ENCODE measurements at regions not wholly inside any gene's neighbourhood (a gene's known extent, or its start where the extent isn't known, plus 50 kb on each side); places are given as distances from the start of the nearest gene placed in this dataset.
"Not testable (repeated sequence)": the region's sequence is repeated elsewhere in the genome, so short reads cannot be mapped to it uniquely, and the experiment has no call there.

DNA sequence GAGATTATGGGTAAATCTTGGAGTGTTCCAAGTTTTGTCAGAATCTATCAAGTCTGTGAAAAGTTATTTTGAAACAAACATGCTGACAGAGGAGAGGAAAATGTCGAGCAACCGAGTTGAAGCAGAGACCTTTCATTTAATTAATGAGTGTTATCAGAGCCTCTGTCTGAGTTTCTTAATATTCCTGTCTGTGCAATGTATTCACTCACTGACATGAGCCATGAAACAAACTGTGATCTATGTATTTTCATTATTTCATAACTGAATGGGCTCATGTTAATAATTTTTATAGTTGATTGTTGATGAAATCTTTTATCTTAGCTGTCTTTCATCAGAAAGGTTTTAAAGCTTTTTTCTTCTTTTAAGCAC is 144.2 kb upstream of the FAR2 start:
- ChIA-PET POLR2A (ENCODE audit: unreplicated experiment) (no interaction called here), CTCF (no interaction called here)
- TF ChIP-seq EZH2phosphoT487 (IDR thresholded peaks at IDR 0.05; ENCODE audit: borderline replicate concordance, low read length) (no peak), CTCF (conservative IDR thresholded peaks at IDR 0.05; ENCODE audit: low read depth, low read length) (no peak), EZH2 (IDR thresholded peaks at IDR 0.05; ENCODE audit: low read length, unreplicated experiment) (no peak)

GRCh38 chr12:29008786-29009185 is 140.3 kb upstream of the FAR2 start:
- Histone ChIP-seq H3K79me2 (ENCODE audit: low read length) (no peaks in the 10 kb centered on the region), H3K36me3 (ENCODE audit: low read depth, low read length) (no peaks in the 10 kb centered on the region), H3F3A (ENCODE audit: low read length, unreplicated experiment) (no peaks in the 10 kb centered on the region), H3K27me3 (ENCODE audit: low read length) (no peaks in the 10 kb centered on the region), H3K4me2 (ENCODE audit: low read length) (peak overlapping the region; percentile 1; the same call in 1 of the 2 replicates), H3K4me3 (ENCODE audit: low read length) (no peak overlapping the region), H3K9me2 (replicated peaks; ENCODE audit: low read length) (no peaks in the 10 kb centered on the region), H3K9ac (ENCODE audit: low read length) (no peak overlapping the region), H2AFZ (ENCODE audit: low read length) (0 out of 2 replicates have a peak overlapping the region, but pooled peaks have one; percentile 3), H4K20me1 (ENCODE audit: low read length) (no peaks in the 10 kb centered on the region), H3K27ac (ENCODE audit: low read length) (peak overlapping the region; percentile 4; the same call in 1 of the 2 replicates), H3K4me1 (ENCODE audit: insufficient read depth, low read length) (peaks cover 13% of the 10 kb centered on the region), H3K9me3 (ENCODE audit: low read length) (no peaks in the 10 kb centered on the region)
- peak; percentile 97 for ATAC-seq
- peak; percentile 97 for DNase-seq
- intact Hi-C loops (cut with micrococcal nuclease) = no loop called here
- BruUV-seq (replicated peaks) = no TSS peak
- ChIA-PET CTCF (interaction anchor here (0.6 kb wide), 1 partner anchor 53 kb away, joined by 3 read pairs; no protein-coding TSS in a partner anchor), POLR2A (ENCODE audit: unreplicated experiment) (no interaction called here)
- no peak for TF ChIP-seq EZH2 (IDR thresholded peaks at IDR 0.05; ENCODE audit: low read length, unreplicated experiment)
- TF ChIP-seq CTCF (conservative IDR thresholded peaks at IDR 0.05; ENCODE audit: low read depth, low read length) = no peak
- no peak for TF ChIP-seq EZH2phosphoT487 (IDR thresholded peaks at IDR 0.05; ENCODE audit: borderline replicate concordance, low read length)

More for the DNA sequence above, 144.2 kb upstream of the FAR2 start:
- intact Hi-C loops (cut with micrococcal nuclease) = no loop called here
- Histone ChIP-seq H2AFZ (ENCODE audit: low read length) (peak overlapping the region; percentile 2; the same call in 1 of the 2 replicates), H3K9ac (ENCODE audit: low read length) (no peak overlapping the region), H3K9me3 (ENCODE audit: low read length) (no peaks in the 10 kb centered on the region), H3K27ac (ENCODE audit: low read length) (no peak overlapping the region), H3K79me2 (ENCODE audit: low read length) (no peaks in the 10 kb centered on the region), H3F3A (ENCODE audit: low read length, unreplicated experiment) (no peaks in the 10 kb centered on the region), H3K4me3 (ENCODE audit: low read length) (no peak overlapping the region), H3K27me3 (ENCODE audit: low read length) (no peaks in the 10 kb centered on the region), H3K9me2 (replicated peaks; ENCODE audit: low read length) (no peaks in the 10 kb centered on the region), H3K4me2 (ENCODE audit: low read length) (no peak overlapping the region), H3K36me3 (ENCODE audit: low read depth, low read length) (no peaks in the 10 kb centered on the region), H4K20me1 (ENCODE audit: low read length) (no peaks in the 10 kb centered on the region), H3K4me1 (ENCODE audit: insufficient read depth, low read length) (peaks cover 13% of the 10 kb centered on the region)
- DNase-seq = no peak
- no TSS peak for BruUV-seq (replicated peaks)
- ATAC-seq = no peak

DNA sequence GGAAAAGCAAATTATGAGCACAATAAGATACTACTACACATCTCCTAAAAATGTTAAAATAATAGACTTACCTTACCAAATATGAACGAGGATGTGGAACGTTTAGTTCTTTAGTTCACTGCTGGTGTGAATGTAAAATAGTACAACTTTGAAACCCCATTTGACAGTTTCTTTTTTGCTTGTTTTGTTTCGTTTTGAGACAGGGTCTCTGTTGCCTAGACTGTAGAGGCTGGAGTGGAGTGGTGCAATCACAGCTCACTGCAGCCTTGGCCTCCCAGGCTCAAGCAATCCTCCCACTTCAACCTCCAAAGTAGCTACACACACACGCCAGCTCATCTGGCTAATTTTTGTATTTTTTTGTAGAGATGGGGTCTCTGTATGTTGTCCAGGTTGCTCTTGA is 136.4 kb upstream of the FAR2 start:
- Histone ChIP-seq H3K27ac (ENCODE audit: low read length) (no peak overlapping the region), H3F3A (ENCODE audit: low read length, unreplicated experiment) (no peaks in the 10 kb centered on the region), H3K4me1 (ENCODE audit: insufficient read depth, low read length) (peaks cover 13% of the 10 kb centered on the region), H3K36me3 (ENCODE audit: low read depth, low read length) (no peaks in the 10 kb centered on the region), H3K27me3 (ENCODE audit: low read length) (no peaks in the 10 kb centered on the region), H3K9me3 (ENCODE audit: low read length) (no peaks in the 10 kb centered on the region), H3K4me2 (ENCODE audit: low read length) (no peak overlapping the region), H3K9me2 (replicated peaks; ENCODE audit: low read length) (no peaks in the 10 kb centered on the region), H4K20me1 (ENCODE audit: low read length) (no peaks in the 10 kb centered on the region), H3K79me2 (ENCODE audit: low read length) (no peaks in the 10 kb centered on the region), H2AFZ (ENCODE audit: low read length) (no peak overlapping the region), H3K4me3 (ENCODE audit: low read length) (no peak overlapping the region), H3K9ac (ENCODE audit: low read length) (no peak overlapping the region)
- no TSS peak for BruUV-seq (replicated peaks)
- no peak for DNase-seq
- ChIA-PET POLR2A (ENCODE audit: unreplicated experiment) (interaction anchor here (0.7 kb wide), 1 partner anchor 45 kb away, joined by 6 read pairs; no protein-coding TSS in a partner anchor), CTCF (interaction anchor here (0.6 to 1.0 kb wide), 2 partner anchors 61 to 1172 kb away, joined by 4 to 6 read pairs; no protein-coding TSS in a partner anchor)
- intact Hi-C loops (cut with micrococcal nuclease) = no loop called here
- TF ChIP-seq EZH2 (IDR thresholded peaks at IDR 0.05; ENCODE audit: low read length, unreplicated experiment) = no peak
- no peak for TF ChIP-seq EZH2phosphoT487 (IDR thresholded peaks at IDR 0.05; ENCODE audit: borderline replicate concordance, low read length)
- no peak for TF ChIP-seq CTCF (conservative IDR thresholded peaks at IDR 0.05; ENCODE audit: low read depth, low read length)
- ATAC-seq = no peak

DNA sequence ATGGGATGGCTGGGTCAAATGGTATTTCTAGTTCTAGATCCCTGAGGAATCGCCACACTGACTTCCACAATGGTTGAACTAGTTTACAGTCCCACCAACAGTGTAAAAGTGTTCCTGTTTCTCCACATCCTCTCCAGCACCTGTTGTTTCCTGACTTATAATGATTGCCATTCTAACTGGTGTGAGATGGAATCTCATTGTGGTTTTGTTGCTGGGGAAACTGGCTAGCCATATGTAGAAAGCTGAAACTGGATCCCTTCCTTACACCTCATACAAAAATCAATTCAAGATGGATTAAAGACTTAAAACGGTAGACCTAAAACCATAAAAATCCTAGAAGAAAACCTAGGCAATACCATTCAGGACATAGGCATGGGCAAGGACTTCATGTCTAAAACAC is 131.5 kb upstream of the FAR2 start:
- POLR2A ChIA-PET (ENCODE audit: unreplicated experiment); H3K27ac ChIP-seq (ENCODE audit: low read length); H3K9me2 ChIP-seq (replicated peaks; ENCODE audit: low read length); intact Hi-C loops (cut with micrococcal nuclease); H3K9me3 ChIP-seq (ENCODE audit: low read length); H3K36me3 ChIP-seq (ENCODE audit: low read depth, low read length); H4K20me1 ChIP-seq (ENCODE audit: low read length); H3K4me1 ChIP-seq (ENCODE audit: insufficient read depth, low read length); ATAC-seq; H2AFZ ChIP-seq (ENCODE audit: low read length); H3F3A ChIP-seq (ENCODE audit: low read length, unreplicated experiment); H3K9ac ChIP-seq (ENCODE audit: low read length); H3K4me2 ChIP-seq (ENCODE audit: low read length); H3K27me3 ChIP-seq (ENCODE audit: low read length); BruUV-seq (replicated peaks); H3K79me2 ChIP-seq (ENCODE audit: low read length); CTCF ChIA-PET; DNase-seq; H3K4me3 ChIP-seq (ENCODE audit: low read length): not testable (repeated sequence)

Measured in PC-3 (cell line).